HCT116 (cell line): ENCODE measurements at regions not wholly inside any gene's neighbourhood (a gene's known extent, or its start where the extent isn't known, plus 50 kb on each side); places are given as distances from the start of the nearest gene placed in this dataset.

Experiments
- ATAC-seq: fragments of 200-7000 bp; cut with Tn5 transposase; 2 replicates; pipeline ENCODE4 v1.9.1; 2020; ENCODE audit warnings: mild to moderate bottlenecking, moderate library complexity
- BruUV-seq: library from RNA; stranded (reverse); fragments of 400-500 nt; replicated peaks from 2 replicates; lab custom pipeline; 2021; lab: Mats Ljungman, UMichigan
- CTCF ChIA-PET: fragments of 300-600 bp; sonication (Branson Sonifier 250); formaldehyde crosslinking; loops from one replicate; lab custom pipeline; 2021; ENCODE audit warnings: antibody characterized with exemption; lab: Charles Lee
- POLR2A ChIA-PET: fragments of 300-600, 350-600 bp; sonication (Branson Sonifier 250); formaldehyde crosslinking; loops from one replicate; lab custom pipeline; 2021; ENCODE audit warnings: antibody characterized with exemption; lab: Charles Lee
- RAD21 ChIA-PET, 2 experiments: fragments of 300-600 bp; sonication (Branson Sonifier 250); formaldehyde crosslinking; loops; one replicate each; lab custom pipeline; 2023; ENCODE audit warnings: low total read pairs in 2 of 2; ENCODE audit not compliant: uncharacterized antibody in 2 of 2, unreplicated experiment in 2 of 2, low non-redundant PET in 1 of 2; lab: Charles Lee
- DNase-seq: peaks from one replicate; pipeline ENCODE4 v3.0.0-alpha.2; 2010; ENCODE audit warnings: low read depth, low spot score
- H2AFZ ChIP-seq: fragments of 200-600 bp; shearing (Covaris generic), sonication (generic); 2 replicates; pipeline ENCODE4 v1.6.1; 2017; ENCODE audit warnings: low read depth, mixed run types, mixed read lengths, antibody characterized with exemption, low read length; ENCODE audit not compliant: poor library complexity, severe bottlenecking
- H3K27ac ChIP-seq: 2 replicates; pipeline ENCODE4 v1.5.1; 2012; ENCODE audit warnings: low read depth, low read length
- H3K27me3 ChIP-seq: fragments of 200-600 bp; sonication (generic); 2 replicates; pipeline ENCODE4 v1.6.1; 2016; ENCODE audit warnings: mixed run types, low read length, mixed read lengths; ENCODE audit not compliant: insufficient read depth
- H3K36me3 ChIP-seq, 2 experiments: fragments of 200-500 bp in 1 of 2; fragments of 200-600 bp in 1 of 2; sonication (Bioruptor generic) in 1 of 2; sonication (generic) in 1 of 2; 2 replicates each; pipeline versions ENCODE4 v1.5.1 to v1.6.1; 2014 to 2016; ENCODE audit warnings: low read length in 2 of 2, inconsistent platforms in 1 of 2, mixed read lengths in 1 of 2, mixed run types in 1 of 2; ENCODE audit not compliant: insufficient read depth in 2 of 2, control insufficient read depth in 1 of 2
- H3K4me1 ChIP-seq, 2 experiments: fragments of 200-600 bp in 1 of 2; sonication (generic) in 1 of 2; 2 replicates each; pipeline versions ENCODE4 v1.5.1 to v1.6.1; 2012 to 2017; ENCODE audit warnings: low read length in 2 of 2, inconsistent platforms in 1 of 2, mild to moderate bottlenecking in 1 of 2, mixed read lengths in 1 of 2, mixed run types in 1 of 2, moderate library complexity in 1 of 2; ENCODE audit not compliant: insufficient read depth in 2 of 2, control insufficient read depth in 1 of 2
- H3K4me2 ChIP-seq: fragments of 200-600 bp; sonication (generic); 2 replicates; pipeline ENCODE4 v1.6.1; 2017; ENCODE audit warnings: mixed run types, low read length, mixed read lengths
- H3K4me3 ChIP-seq, 2 experiments: fragments of 200-600 bp in 1 of 2; sonication (generic) in 1 of 2; replicated peaks in 1 of 2; 2 replicates each; pipeline ENCODE4 v1.5.1; 2011 to 2016; ENCODE audit warnings: low read length in 2 of 2, control low read depth in 1 of 2, low read depth in 1 of 2, mild to moderate bottlenecking in 1 of 2, mixed read lengths in 1 of 2, mixed run types in 1 of 2
- H3K79me2 ChIP-seq: fragments of 200-600 bp; sonication (generic); 2 replicates; pipeline ENCODE4 v1.6.1; 2017; ENCODE audit warnings: mild to moderate bottlenecking, mixed run types, low read length, moderate library complexity, mixed read lengths; ENCODE audit not compliant: insufficient read depth
- H3K9ac ChIP-seq: fragments of 200-600 bp; sonication (generic); 2 replicates; pipeline ENCODE4 v1.6.1; 2016; ENCODE audit warnings: low read length, mixed read lengths
- H3K9me2 ChIP-seq: fragments of 200-600 bp; sonication (generic), shearing (Covaris generic); 2 replicates; pipeline ENCODE4 v1.6.1; 2017; ENCODE audit warnings: mixed run types, mild to moderate bottlenecking, moderate library complexity; ENCODE audit not compliant: insufficient read depth
- H3K9me3 ChIP-seq, 2 experiments: fragments of 200-500 bp in 1 of 2; fragments of 200-600 bp in 1 of 2; sonication (Bioruptor generic) in 1 of 2; sonication (generic) in 1 of 2; 2 replicates each; pipeline ENCODE4 v1.6.1; 2014 to 2017; ENCODE audit warnings: low read length in 2 of 2, mixed read lengths in 2 of 2, inconsistent platforms in 1 of 2, low read depth in 1 of 2, mild to moderate bottlenecking in 1 of 2, mixed run types in 1 of 2, moderate library complexity in 1 of 2; ENCODE audit not compliant: control insufficient read depth in 1 of 2, insufficient read depth in 1 of 2
- H4K20me1 ChIP-seq: fragments of 200-600 bp; sonication (generic), shearing (Covaris generic); 2 replicates; pipeline ENCODE4 v1.6.1; 2017; ENCODE audit warnings: mixed run types, mild to moderate bottlenecking, moderate library complexity; ENCODE audit not compliant: insufficient read depth
- ATF3 ChIP-seq: IDR thresholded peaks from 2 replicates; pipeline ENCODE4 v1.6.1; 2012
- CBX3 ChIP-seq: IDR thresholded peaks from 2 replicates; pipeline ENCODE4 v1.6.1; 2012; ENCODE audit warnings: low read depth
- CTCF ChIP-seq, 3 experiments: fragments of 200-600 bp in 1 of 3; sonication (generic) in 1 of 3; IDR thresholded peaks in 2 of 3; conservative IDR thresholded peaks in 1 of 3; 2 replicates each; pipeline ENCODE4 v1.5.1; 2012 to 2017; ENCODE audit warnings: low read depth in 2 of 3, low read length in 2 of 3, antibody characterized with exemption in 1 of 3, borderline replicate concordance in 1 of 3, control low read depth in 1 of 3, mild to moderate bottlenecking in 1 of 3, mixed read lengths in 1 of 3, mixed run types in 1 of 3, moderate library complexity in 1 of 3; ENCODE audit not compliant: insufficient read depth in 1 of 3
- EGR1 ChIP-seq: IDR thresholded peaks from 2 replicates; pipeline ENCODE4 v1.6.1; 2012; ENCODE audit warnings: low read depth
- EZH2 ChIP-seq: fragments of 200-600 bp; sonication (generic); IDR thresholded peaks from 2 replicates; pipeline ENCODE4 v1.6.1; 2017; ENCODE audit warnings: antibody characterized with exemption, mixed run types
- EZH2phosphoT487 ChIP-seq: fragments of 200-600 bp; IDR thresholded peaks from 2 replicates; pipeline ENCODE4 v1.6.1; 2018; ENCODE audit warnings: antibody characterized with exemption, borderline replicate concordance
- FOSL1 ChIP-seq: IDR thresholded peaks from 2 replicates; pipeline ENCODE4 v1.6.1; 2012; ENCODE audit warnings: low read depth
- MAX ChIP-seq: IDR thresholded peaks from 2 replicates; pipeline ENCODE4 v1.6.1; 2012
- POLR2A ChIP-seq: IDR thresholded peaks from 2 replicates; pipeline ENCODE4 v1.7.0; 2011; ENCODE audit warnings: borderline replicate concordance; ENCODE audit not compliant: insufficient read depth, insufficient read length; ENCODE audit errors: extremely low read depth
- POLR2AphosphoS5 ChIP-seq: IDR thresholded peaks from 2 replicates; pipeline ENCODE4 v1.6.1; 2011; ENCODE audit warnings: mild to moderate bottlenecking, low read depth, low read length, moderate library complexity
- SIN3A ChIP-seq: IDR thresholded peaks from 2 replicates; pipeline ENCODE4 v1.6.1; 2012; ENCODE audit warnings: low read depth
- SP1 ChIP-seq: IDR thresholded peaks from 2 replicates; pipeline ENCODE4 v1.6.1; 2012; ENCODE audit warnings: low read depth
- SRF ChIP-seq: IDR thresholded peaks from 2 replicates; pipeline ENCODE4 v1.6.1; 2012; ENCODE audit warnings: low read depth
- TCF7L2 ChIP-seq: IDR thresholded peaks from 2 replicates; pipeline ENCODE4 v1.7.0; 2011; ENCODE audit warnings: borderline replicate concordance, inconsistent platforms; ENCODE audit not compliant: insufficient read depth, insufficient read length; ENCODE audit errors: extremely low read depth
- ZBTB33 ChIP-seq: IDR thresholded peaks from 2 replicates; pipeline ENCODE4 v1.6.1; 2011; ENCODE audit warnings: mild to moderate bottlenecking, low read length, moderate library complexity; ENCODE audit not compliant: insufficient replicate concordance; ENCODE audit errors: extremely low read depth
- ZFX ChIP-seq: fragments of 450-650 bp; IDR thresholded peaks from 2 replicates; pipeline ENCODE4 v1.6.1; 2017
- intact Hi-C: fragments of 100-400 bp; cut with micrococcal nuclease; formaldehyde crosslinking; loops from 2 replicates; pipeline ENCODE4 v1.10.0; 2022

GRCh38 chr7:70935311-70935710, 196.6 kb upstream of the GALNT17 start:
- no peak overlapping the region for H3K4me3 ChIP-seq
- no peaks in the 10 kb centered on the region for H3K4me1 ChIP-seq
- H4K20me1 ChIP-seq, result no peaks in the 10 kb centered on the region
- no peaks in the 10 kb centered on the region for H3K9me2 ChIP-seq
- POLR2A ChIA-PET, result no interaction called here
- TF ChIP-seq ATF3, result no peak
- no peak for TF ChIP-seq ZFX
- TF ChIP-seq SP1, result no peak
- no TSS peak for BruUV-seq
- no peak overlapping the region for H3K4me2 ChIP-seq
- no peak overlapping the region for H2AFZ ChIP-seq
- H3K27me3 ChIP-seq, result no peaks in the 10 kb centered on the region
- CTCF ChIA-PET, result no interaction called here
- intact Hi-C loops, result no loop called here
- no peaks in the 10 kb centered on the region for H3K36me3 ChIP-seq
- H3K9ac ChIP-seq, result no peak overlapping the region
- peaks cover 0 to 5% of the 10 kb centered on the region in 2 experiments; a peak in 2 of 4 replicates for H3K9me3 ChIP-seq
- ATAC-seq (no peak), DNase-seq (no peak)
- H3K27ac ChIP-seq, result no peak overlapping the region
- H3K79me2 ChIP-seq, result no peaks in the 10 kb centered on the region
- RAD21 ChIA-PET, result no interaction called here

- H3K9me3 ChIP-seq, result peaks cover 0 to 10% of the 10 kb centered on the region in 2 experiments; a peak in 2 of 4 replicates
- RAD21 ChIA-PET, result no interaction called here
- no peak overlapping the region for H3K9ac ChIP-seq
- H3K4me3 ChIP-seq, result no peak overlapping the region
- no peak for TF ChIP-seq POLR2AphosphoS5
- no peak for TF ChIP-seq FOSL1
- no peak for TF ChIP-seq TCF7L2
- TF ChIP-seq EZH2, result no peak
- no peak for TF ChIP-seq ZBTB33
- no peak for TF ChIP-seq CTCF (IDR thresholded peaks at IDR 0.05 in 2 of 3, conservative IDR thresholded peaks at IDR 0.05 in 1 of 3; ENCODE audit: borderline replicate concordance in 1 of 3, insufficient read depth in 1 of 3, low read depth in 2 of 3, low read length in 2 of 3)
- TF ChIP-seq CBX3, result no peak
- TF ChIP-seq POLR2A, result no peak
- no peak for TF ChIP-seq ATF3
- TF ChIP-seq MAX, result no peak
- TF ChIP-seq EZH2phosphoT487, result no peak
- TF ChIP-seq SIN3A, result no peak
- TF ChIP-seq SRF, result no peak
- TF ChIP-seq EGR1, result no peak
- H3K27ac ChIP-seq, result no peak overlapping the region
- POLR2A ChIA-PET, result no interaction called here
- ATAC-seq, result no peak
- DNase-seq, result no peak
- H3K9me2 ChIP-seq, result no peaks in the 10 kb centered on the region
- CTCF ChIA-PET, result no interaction called here
- no peaks in the 10 kb centered on the region for H4K20me1 ChIP-seq
- H2AFZ ChIP-seq, result no peak overlapping the region
- no peaks in the 10 kb centered on the region for H3K79me2 ChIP-seq
- no peaks in the 10 kb centered on the region for H3K36me3 ChIP-seq
- no TSS peak for BruUV-seq
- no peaks in the 10 kb centered on the region for H3K27me3 ChIP-seq
- H3K4me2 ChIP-seq, result no peak overlapping the region
- intact Hi-C loops, result no loop called here
- H3K4me1 ChIP-seq, result no peaks in the 10 kb centered on the region
These were observed 196.1 kb upstream of the GALNT17 start for GRCh38 chr7:70935854-70936253.
